Lower leg skin (tissue), 3 donors: ENCODE measurements at regions not wholly inside any gene's neighbourhood (a gene's known extent, or its start where the extent isn't known, plus 50 kb on each side); places are given as distances from the start of the nearest gene placed in this dataset.

Experiments used
- POLR2A ChIP-seq, 2 donors: fragments of 450-650 bp; IDR thresholded peaks; one replicate each; pipeline ENCODE4 v1.6.1; 2016 to 2017; ENCODE audit warnings: antibody characterized with exemption in 2 of 2, mild to moderate bottlenecking in 1 of 2, moderate library complexity in 1 of 2
- TF ChIP-seq, protein P1 (sequence below), 3 donors: fragments of 450-650 bp; IDR thresholded peaks; one replicate each; pipeline ENCODE4 v1.5.1; 2016; ENCODE audit warnings: antibody characterized with exemption in 3 of 3, mild to moderate bottlenecking in 3 of 3, moderate library complexity in 2 of 3

DNA sequence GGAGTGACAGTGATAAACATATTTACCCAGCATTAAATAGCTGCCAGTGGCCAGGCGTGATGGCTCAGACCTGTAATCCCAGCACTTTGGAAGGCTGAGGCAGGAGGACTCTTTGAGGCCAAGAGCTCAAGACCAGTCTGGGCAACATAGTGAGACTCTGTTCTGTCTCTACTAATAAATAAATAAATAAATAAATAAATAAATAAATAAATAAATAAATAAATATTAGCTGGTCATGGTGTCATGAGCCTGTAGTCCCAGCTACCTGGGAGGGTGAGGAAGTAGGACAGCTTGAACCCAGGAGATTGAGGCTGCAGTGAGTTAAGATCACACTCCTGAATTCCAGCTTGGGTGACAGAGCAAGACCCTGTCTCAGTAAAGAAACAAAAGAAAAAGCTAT lies 384.0 kb upstream of the ADARB2 start:
- TF ChIP-seq POLR2A (IDR thresholded peaks at IDR 0.05) = no peak
- TF ChIP-seq, protein P1, sequence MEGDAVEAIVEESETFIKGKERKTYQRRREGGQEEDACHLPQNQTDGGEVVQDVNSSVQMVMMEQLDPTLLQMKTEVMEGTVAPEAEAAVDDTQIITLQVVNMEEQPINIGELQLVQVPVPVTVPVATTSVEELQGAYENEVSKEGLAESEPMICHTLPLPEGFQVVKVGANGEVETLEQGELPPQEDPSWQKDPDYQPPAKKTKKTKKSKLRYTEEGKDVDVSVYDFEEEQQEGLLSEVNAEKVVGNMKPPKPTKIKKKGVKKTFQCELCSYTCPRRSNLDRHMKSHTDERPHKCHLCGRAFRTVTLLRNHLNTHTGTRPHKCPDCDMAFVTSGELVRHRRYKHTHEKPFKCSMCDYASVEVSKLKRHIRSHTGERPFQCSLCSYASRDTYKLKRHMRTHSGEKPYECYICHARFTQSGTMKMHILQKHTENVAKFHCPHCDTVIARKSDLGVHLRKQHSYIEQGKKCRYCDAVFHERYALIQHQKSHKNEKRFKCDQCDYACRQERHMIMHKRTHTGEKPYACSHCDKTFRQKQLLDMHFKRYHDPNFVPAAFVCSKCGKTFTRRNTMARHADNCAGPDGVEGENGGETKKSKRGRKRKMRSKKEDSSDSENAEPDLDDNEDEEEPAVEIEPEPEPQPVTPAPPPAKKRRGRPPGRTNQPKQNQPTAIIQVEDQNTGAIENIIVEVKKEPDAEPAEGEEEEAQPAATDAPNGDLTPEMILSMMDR (IDR thresholded peaks at IDR 0.05) = no peak
